A673 (cell line): ENCODE measurements at regions not wholly inside any gene's neighbourhood (a gene's known extent, or its start where the extent isn't known, plus 50 kb on each side); places are given as distances from the start of the nearest gene placed in this dataset.

Experiments
- BruUV-seq: library from RNA; stranded (reverse); fragments of 400-500 nt; replicated peaks from 2 replicates; lab custom pipeline; 2021; lab: Mats Ljungman, UMichigan
- CTCF ChIA-PET: fragments of 300-600 bp; sonication (Branson Sonifier 250); formaldehyde crosslinking; loops from one replicate; lab custom pipeline; 2022; ENCODE audit warnings: antibody characterized with exemption; lab: Charles Lee
- POLR2A ChIA-PET: fragments of 300-600 bp; sonication (Branson Sonifier 250); formaldehyde crosslinking; loops from one replicate; lab custom pipeline; 2022; ENCODE audit warnings: antibody characterized with exemption; ENCODE audit not compliant: low non-redundant PET; lab: Charles Lee
- DNase-seq: peaks from one replicate; pipeline ENCODE4 v3.0.0-alpha.2; 2015; ENCODE audit warnings: low spot score
- H3K27ac ChIP-seq: fragments of 200-600 bp; sonication (generic); 2 replicates; pipeline ENCODE4 v1.5.1; 2016; ENCODE audit warnings: mixed run types, low read depth, mild to moderate bottlenecking, mixed read lengths, antibody characterized with exemption, low read length; ENCODE audit not compliant: poor library complexity, severe bottlenecking
- H3K27me3 ChIP-seq: fragments of 200-600 bp; sonication (generic); replicated peaks from 2 replicates; pipeline ENCODE4 v1.6.1; 2017; ENCODE audit warnings: mixed run types, low read depth, mild to moderate bottlenecking, mixed read lengths, antibody characterized with exemption, low read length; ENCODE audit not compliant: insufficient read depth, poor library complexity
- H3K36me3 ChIP-seq: fragments of 200-600 bp; sonication (generic); 2 replicates; pipeline ENCODE4 v1.6.1; 2016; ENCODE audit warnings: mixed run types, mild to moderate bottlenecking, mixed read lengths, antibody characterized with exemption, low read length; ENCODE audit not compliant: insufficient read depth, poor library complexity, severe bottlenecking
- H3K4me1 ChIP-seq: fragments of 200-600 bp; sonication (generic); 2 replicates; pipeline ENCODE4 v1.6.1; 2017; ENCODE audit warnings: mixed run types, mild to moderate bottlenecking, mixed read lengths, antibody characterized with exemption, low read length; ENCODE audit not compliant: insufficient read depth, poor library complexity, severe bottlenecking
- H3K4me3 ChIP-seq: fragments of 200-600 bp; sonication (generic); 2 replicates; pipeline ENCODE4 v1.5.1; 2016; ENCODE audit warnings: low read depth, mixed run types, mild to moderate bottlenecking, mixed read lengths, low read length; ENCODE audit not compliant: poor library complexity, severe bottlenecking
- H3K9me3 ChIP-seq: fragments of 200-600 bp; sonication (generic); 2 replicates; pipeline ENCODE4 v1.6.1; 2016; ENCODE audit warnings: mixed run types, low read depth, mild to moderate bottlenecking, mixed read lengths, antibody characterized with exemption, low read length; ENCODE audit not compliant: poor library complexity, severe bottlenecking
- CTCF ChIP-seq: fragments of 300-800, 200-600 bp; sonication (generic); conservative IDR thresholded peaks from 2 replicates; pipeline ENCODE4 v1.5.1; 2017; ENCODE audit warnings: low read depth, mild to moderate bottlenecking, antibody characterized with exemption, low read length, moderate library complexity, mixed read lengths
- EZH2 ChIP-seq: fragments of 200-600 bp; sonication (generic); IDR thresholded peaks from 2 replicates; pipeline ENCODE4 v1.6.1; 2017; ENCODE audit warnings: borderline replicate concordance, low read depth, mild to moderate bottlenecking, mixed read lengths, antibody characterized with exemption, low read length; ENCODE audit not compliant: poor library complexity, severe bottlenecking
- intact Hi-C: fragments of 100-400 bp; cut with micrococcal nuclease; formaldehyde crosslinking; loops from one replicate; pipeline ENCODE4 v1.10.0; 2022; ENCODE audit not compliant: unreplicated experiment

GRCh38 chr1:213385806-213386324 is 334.8 kb downstream of the RPS6KC1 start:
- Histone ChIP-seq H3K4me1 (no peaks in the 10 kb centered on the region), H3K36me3 (no peaks in the 10 kb centered on the region), H3K27ac (no peak overlapping the region), H3K27me3 (peaks cover 16% of the 10 kb centered on the region), H3K4me3 (no peak overlapping the region), H3K9me3 (no peaks in the 10 kb centered on the region)
- no TSS peak for BruUV-seq
- intact Hi-C loops: no loop called here
- CTCF ChIA-PET: no interaction called here
- POLR2A ChIA-PET: no interaction called here
- TF ChIP-seq CTCF: no peak
- TF ChIP-seq EZH2: no peak
- no peak for DNase-seq

- Histone ChIP-seq H3K27me3 (peaks cover 14% of the 10 kb centered on the region), H3K4me1 (no peaks in the 10 kb centered on the region), H3K36me3 (no peaks in the 10 kb centered on the region), H3K4me3 (no peak overlapping the region), H3K27ac (no peak overlapping the region), H3K9me3 (no peaks in the 10 kb centered on the region)
- intact Hi-C loops: no loop called here
- CTCF ChIA-PET: no interaction called here
- no peak for TF ChIP-seq CTCF
- TF ChIP-seq EZH2: no peak
- BruUV-seq: no TSS peak
- POLR2A ChIA-PET: no interaction called here
- no peak for DNase-seq
These were observed 336.5 kb downstream of the RPS6KC1 start for GRCh38 chr1:213387380-213388015.

GRCh38 chr1:213388199-213388598 is 337.2 kb downstream of the RPS6KC1 start:
- POLR2A ChIA-PET: no interaction called here

More at GRCh38 chr1:213388199-213388598, 337.2 kb downstream of the RPS6KC1 start:
- DNase-seq: no peak
- Histone ChIP-seq H3K27me3 (peaks cover 17% of the 10 kb centered on the region), H3K4me1 (no peaks in the 10 kb centered on the region), H3K4me3 (no peak overlapping the region), H3K36me3 (no peaks in the 10 kb centered on the region), H3K27ac (no peak overlapping the region), H3K9me3 (no peaks in the 10 kb centered on the region)
- intact Hi-C loops: no loop called here
- CTCF ChIA-PET: no interaction called here
- TF ChIP-seq CTCF: no peak
- no peak for TF ChIP-seq EZH2
- BruUV-seq: no TSS peak
